H9 (cell line): ENCODE measurements at regions not wholly inside any gene's neighbourhood (a gene's known extent, or its start where the extent isn't known, plus 50 kb on each side); places are given as distances from the start of the nearest gene placed in this dataset.

ENCODE experiments used
- DNase-seq: peaks from one replicate; pipeline ENCODE4 v3.0.0-alpha.2; 2017
- H2AFZ ChIP-seq: one replicate; pipeline ENCODE4 v1.6.1; 2013; ENCODE audit warnings: mild to moderate bottlenecking, low read length, control low read depth, moderate library complexity
- H2AK5ac ChIP-seq: 2 replicates; pipeline ENCODE4 v1.6.1; 2013; ENCODE audit warnings: low read length, control low read depth, mixed read lengths; ENCODE audit not compliant: insufficient read length
- H2BK120ac ChIP-seq: one replicate; pipeline ENCODE4 v1.6.1; 2013; ENCODE audit warnings: low read depth, mild to moderate bottlenecking, low read length, control low read depth, inconsistent platforms; ENCODE audit not compliant: poor library complexity, severe bottlenecking
- H2BK12ac ChIP-seq: 2 replicates; pipeline ENCODE4 v1.6.1; 2013; ENCODE audit warnings: low read length, control low read depth, mixed read lengths, low read depth; ENCODE audit not compliant: insufficient read length
- H2BK15ac ChIP-seq: 2 replicates; pipeline ENCODE4 v1.6.1; 2013; ENCODE audit warnings: low read depth, low read length, control low read depth
- H2BK20ac ChIP-seq: one replicate; pipeline ENCODE4 v1.6.1; 2013; ENCODE audit warnings: low read depth, mild to moderate bottlenecking, low read length, control low read depth, inconsistent platforms; ENCODE audit not compliant: poor library complexity, severe bottlenecking
- H2BK5ac ChIP-seq: 2 replicates; pipeline ENCODE4 v1.6.1; 2013; ENCODE audit warnings: low read length, control low read depth, mixed read lengths; ENCODE audit not compliant: insufficient read length
- H3K14ac ChIP-seq: 2 replicates; pipeline ENCODE4 v1.6.1; 2013; ENCODE audit warnings: low read length, control low read depth; ENCODE audit not compliant: insufficient read depth
- H3K18ac ChIP-seq: 2 replicates; pipeline ENCODE4 v1.6.1; 2013; ENCODE audit warnings: low read depth, mild to moderate bottlenecking, mixed read lengths, low read length, control low read depth; ENCODE audit not compliant: insufficient read length
- H3K23ac ChIP-seq: 2 replicates; pipeline ENCODE4 v1.6.1; 2013; ENCODE audit warnings: low read length, control low read depth, mixed read lengths, low read depth; ENCODE audit not compliant: insufficient read length
- H3K23me2 ChIP-seq: 2 replicates; pipeline ENCODE4 v1.6.1; 2013; ENCODE audit warnings: low read depth, mild to moderate bottlenecking, mixed read lengths, low read length, control low read depth; ENCODE audit not compliant: insufficient read length, poor library complexity, severe bottlenecking
- H3K27ac ChIP-seq: 2 replicates; pipeline ENCODE4 v1.5.1; 2013; ENCODE audit warnings: low read length, control low read depth, mixed read lengths, low read depth; ENCODE audit not compliant: insufficient read length
- H3K27me3 ChIP-seq: 2 replicates; pipeline ENCODE4 v1.6.1; 2013; ENCODE audit warnings: low read length, control low read depth, inconsistent platforms; ENCODE audit not compliant: insufficient read depth
- H3K4ac ChIP-seq: 2 replicates; pipeline ENCODE4 v1.6.1; 2013; ENCODE audit warnings: low read depth, mild to moderate bottlenecking, control low read depth, inconsistent platforms, low read length, moderate library complexity
- H3K4me1 ChIP-seq: 2 replicates; pipeline ENCODE4 v1.6.1; 2013; ENCODE audit warnings: low read length, control low read depth, inconsistent platforms; ENCODE audit not compliant: insufficient read depth
- H3K4me2 ChIP-seq: 2 replicates; pipeline ENCODE4 v1.6.1; 2013; ENCODE audit warnings: low read length, control low read depth, mixed read lengths; ENCODE audit not compliant: insufficient read length, insufficient read depth
- H3K56ac ChIP-seq: 2 replicates; pipeline ENCODE4 v1.6.1; 2013; ENCODE audit warnings: low read depth, mild to moderate bottlenecking, mixed read lengths, low read length, control low read depth; ENCODE audit not compliant: insufficient read length
- H3K79me1 ChIP-seq: 2 replicates; pipeline ENCODE4 v1.6.1; 2013; ENCODE audit warnings: low read depth, mild to moderate bottlenecking, moderate library complexity, low read length, control low read depth, inconsistent platforms; ENCODE audit not compliant: insufficient read depth, poor library complexity, severe bottlenecking
- H3K79me2 ChIP-seq: 2 replicates; pipeline ENCODE4 v1.6.1; 2013; ENCODE audit warnings: low read length, control low read depth, inconsistent platforms; ENCODE audit not compliant: insufficient read depth
- H3K9ac ChIP-seq: 2 replicates; pipeline ENCODE4 v1.6.1; 2013; ENCODE audit warnings: low read length, control low read depth, mixed read lengths; ENCODE audit not compliant: insufficient read length; ENCODE audit errors: extremely low read depth
- H3K9me3 ChIP-seq: one replicate; pipeline ENCODE4 v1.6.1; 2013; ENCODE audit warnings: low read depth, low read length, inconsistent platforms; ENCODE audit not compliant: control insufficient read depth
- H3T11ph ChIP-seq: one replicate; pipeline ENCODE4 v1.6.1; 2013; ENCODE audit warnings: mild to moderate bottlenecking, low read length, control low read depth, inconsistent platforms
- H4K20me1 ChIP-seq: one replicate; pipeline ENCODE4 v1.6.1; 2013; ENCODE audit not compliant: control insufficient read depth, insufficient read length, insufficient read depth
- H4K5ac ChIP-seq: 2 replicates; pipeline ENCODE4 v1.6.1; 2013; ENCODE audit warnings: low read depth, mild to moderate bottlenecking, mixed read lengths, low read length, control low read depth; ENCODE audit not compliant: insufficient read length
- H4K8ac ChIP-seq: replicated peaks from 2 replicates; pipeline ENCODE4 v1.6.1; 2013; ENCODE audit warnings: low read length, control low read depth, mixed read lengths, low read depth; ENCODE audit not compliant: insufficient read length
- H4K91ac ChIP-seq: 2 replicates; pipeline ENCODE4 v1.6.1; 2013; ENCODE audit warnings: low read depth, mild to moderate bottlenecking, moderate library complexity, mixed read lengths, low read length, control low read depth; ENCODE audit not compliant: insufficient read length
- H3K27ac Mint-ChIP-seq, 3 experiments: 2 replicates in 2 of 3; 3 replicates in 1 of 3; pipeline ENCODE4 v1.8.0; 2020 to 2021; ENCODE audit warnings: mixed read lengths in 3 of 3, mild to moderate bottlenecking in 1 of 3, moderate library complexity in 1 of 3
- H3K27me3 Mint-ChIP-seq: 2 replicates; pipeline ENCODE4 v1.8.0; 2021; ENCODE audit warnings: low read depth, mild to moderate bottlenecking, moderate library complexity, mixed read lengths
- H3K36me3 Mint-ChIP-seq, 3 experiments: 2 replicates in 2 of 3; 3 replicates in 1 of 3; pipeline ENCODE4 v1.8.0; 2020 to 2021; ENCODE audit warnings: low read depth in 3 of 3, mixed read lengths in 3 of 3; ENCODE audit not compliant: insufficient read depth in 1 of 3
- H3K4me1 Mint-ChIP-seq, 2 experiments: 2 replicates each; pipeline ENCODE4 v1.8.0; 2020; ENCODE audit warnings: mixed read lengths in 2 of 2
- H3K4me3 Mint-ChIP-seq, 2 experiments: 2 replicates in 1 of 2; 3 replicates in 1 of 2; pipeline ENCODE4 v1.8.0; 2020 to 2021; ENCODE audit warnings: mild to moderate bottlenecking in 2 of 2, mixed read lengths in 2 of 2, moderate library complexity in 1 of 2
- H3K9me3 Mint-ChIP-seq, 2 experiments: 2 replicates in 1 of 2; 3 replicates in 1 of 2; pipeline ENCODE4 v1.8.0; 2020; ENCODE audit warnings: mild to moderate bottlenecking in 2 of 2, mixed read lengths in 2 of 2, moderate library complexity in 1 of 2
- CTCF ChIP-seq: fragments of 200-600 bp; sonication (generic); conservative IDR thresholded peaks from 3 replicates; pipeline ENCODE4 v1.8.0; 2021; ENCODE audit warnings: antibody characterized with exemption, mild to moderate bottlenecking
- WGBS: extraction: QIAGEN DNeasy Blood & Tissue Kit; methylation state at CpG from one replicate; pipeline ENCODE4 v1.1.7; 2013; ENCODE audit warnings: missing lambda C conversion rate, low lambda C conversion rate, mixed read lengths; ENCODE audit not compliant: insufficient read length; ENCODE audit errors: extremely low coverage; 5-methylcytosine and 5-hydroxymethylcytosine counted together

GRCh38 chr6:97765461-97765860 lies 482.4 kb upstream of the MMS22L start:
- Histone ChIP-seq H4K20me1 (no peaks in the 10 kb centered on the region), H2AK5ac (no peak overlapping the region), H3K79me1 (no peaks in the 10 kb centered on the region), H3K9me3 (no peaks in the 10 kb centered on the region), H2BK5ac (no peak overlapping the region), H2BK120ac (no peak overlapping the region), H4K91ac (no peak overlapping the region), H3K27ac (no peak overlapping the region), H3K23me2 (no peaks in the 10 kb centered on the region), H3K79me2 (no peaks in the 10 kb centered on the region), H3T11ph (no peak overlapping the region), H3K4me2 (no peak overlapping the region), H3K4me1 (no peaks in the 10 kb centered on the region), H4K5ac (no peak overlapping the region), H4K8ac (no peak overlapping the region), H2AFZ (no peak overlapping the region), H3K56ac (no peak overlapping the region), H3K23ac (no peak overlapping the region), H2BK20ac (no peak overlapping the region), H3K14ac (no peak overlapping the region), H3K4ac (no peak overlapping the region), H3K18ac (no peak overlapping the region), H2BK12ac (no peak overlapping the region), H2BK15ac (no peak overlapping the region), H3K9ac (no peak overlapping the region), H3K27me3 (no peaks in the 10 kb centered on the region)
- no peak overlapping the region for H3K4me3 Mint-ChIP-seq
- peaks cover 3 to 6% of the 10 kb centered on the region in 2 experiments; a peak in 4 of 5 replicates for H3K9me3 Mint-ChIP-seq
- peaks cover 0 to 14% (median 8%) of the 10 kb centered on the region in 3 experiments; a peak in 3 of 7 replicates for H3K36me3 Mint-ChIP-seq
- H3K4me1 Mint-ChIP-seq: no peaks in the 10 kb centered on the region
- H3K27ac Mint-ChIP-seq: no peak overlapping the region; a peak in 1 of 7 replicates
- no peaks in the 10 kb centered on the region; the same call in 1 of the 2 replicates for H3K27me3 Mint-ChIP-seq
- no peak for DNase-seq
- no peak for TF ChIP-seq CTCF
- WGBS: no CpG with 5 or more reads among the region's 1 CpG
